ENCODE measurements at regions not wholly inside any gene's neighbourhood (a gene's known extent, or its start where the extent isn't known, plus 50 kb on each side); places are given as distances from the start of the nearest gene placed in this dataset.

DNA sequence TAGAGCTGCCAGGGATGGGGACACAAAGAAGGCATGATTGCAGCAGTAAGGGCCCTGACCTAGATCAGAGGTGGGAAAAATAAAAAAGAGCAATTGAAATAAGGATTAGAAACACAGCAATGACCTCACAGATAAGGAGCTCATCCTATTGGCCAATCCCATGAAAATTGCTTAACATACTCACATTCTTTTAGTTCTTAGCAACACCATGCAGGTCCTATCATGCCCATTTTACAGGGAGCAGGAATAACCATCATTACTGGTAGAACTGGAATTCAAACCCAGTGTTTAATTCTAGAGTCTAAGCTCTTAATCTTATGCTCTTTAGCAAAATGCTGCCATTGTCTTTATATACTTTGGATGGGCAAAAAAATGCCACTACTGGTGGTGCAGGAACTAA lies 267.7 kb downstream of the RNF144B start:
- TF ChIP-seq, protein P1, sequence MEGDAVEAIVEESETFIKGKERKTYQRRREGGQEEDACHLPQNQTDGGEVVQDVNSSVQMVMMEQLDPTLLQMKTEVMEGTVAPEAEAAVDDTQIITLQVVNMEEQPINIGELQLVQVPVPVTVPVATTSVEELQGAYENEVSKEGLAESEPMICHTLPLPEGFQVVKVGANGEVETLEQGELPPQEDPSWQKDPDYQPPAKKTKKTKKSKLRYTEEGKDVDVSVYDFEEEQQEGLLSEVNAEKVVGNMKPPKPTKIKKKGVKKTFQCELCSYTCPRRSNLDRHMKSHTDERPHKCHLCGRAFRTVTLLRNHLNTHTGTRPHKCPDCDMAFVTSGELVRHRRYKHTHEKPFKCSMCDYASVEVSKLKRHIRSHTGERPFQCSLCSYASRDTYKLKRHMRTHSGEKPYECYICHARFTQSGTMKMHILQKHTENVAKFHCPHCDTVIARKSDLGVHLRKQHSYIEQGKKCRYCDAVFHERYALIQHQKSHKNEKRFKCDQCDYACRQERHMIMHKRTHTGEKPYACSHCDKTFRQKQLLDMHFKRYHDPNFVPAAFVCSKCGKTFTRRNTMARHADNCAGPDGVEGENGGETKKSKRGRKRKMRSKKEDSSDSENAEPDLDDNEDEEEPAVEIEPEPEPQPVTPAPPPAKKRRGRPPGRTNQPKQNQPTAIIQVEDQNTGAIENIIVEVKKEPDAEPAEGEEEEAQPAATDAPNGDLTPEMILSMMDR (conservative IDR thresholded peaks at IDR 0.05) = no peak
- no peak for TF ChIP-seq EZH2 (IDR thresholded peaks at IDR 0.05; ENCODE audit: low read depth)

All from PC-9 (cell line).